Vagina (tissue), 2 donors: ENCODE measurements at regions not wholly inside any gene's neighbourhood (a gene's known extent, or its start where the extent isn't known, plus 50 kb on each side); places are given as distances from the start of the nearest gene placed in this dataset.

ENCODE experiments used
- CTCF ChIP-seq, 3 experiments: fragments of 450-650 bp in 2 of 3; fragments of 200-600 bp in 1 of 3; sonication (generic) in 1 of 3; IDR thresholded peaks; one replicate each; pipeline ENCODE4 v1.5.1; 2017 to 2019; ENCODE audit warnings: antibody characterized with exemption in 3 of 3, mild to moderate bottlenecking in 2 of 3, moderate library complexity in 2 of 3
- POLR2A ChIP-seq, 2 donors: fragments of 450-650 bp; IDR thresholded peaks; one replicate each; pipeline ENCODE4 v1.6.1; 2017; ENCODE audit warnings: antibody characterized with exemption in 2 of 2, mild to moderate bottlenecking in 2 of 2, moderate library complexity in 2 of 2
- POLR2AphosphoS5 ChIP-seq, 2 donors: sonication (generic); formaldehyde crosslinking; IDR thresholded peaks; one replicate each; pipeline ENCODE4 v1.9.0; 2017; ENCODE audit warnings: antibody characterized with exemption in 2 of 2, mild to moderate bottlenecking in 2 of 2, low read depth in 1 of 2; ENCODE audit not compliant: insufficient read depth in 1 of 2

DNA sequence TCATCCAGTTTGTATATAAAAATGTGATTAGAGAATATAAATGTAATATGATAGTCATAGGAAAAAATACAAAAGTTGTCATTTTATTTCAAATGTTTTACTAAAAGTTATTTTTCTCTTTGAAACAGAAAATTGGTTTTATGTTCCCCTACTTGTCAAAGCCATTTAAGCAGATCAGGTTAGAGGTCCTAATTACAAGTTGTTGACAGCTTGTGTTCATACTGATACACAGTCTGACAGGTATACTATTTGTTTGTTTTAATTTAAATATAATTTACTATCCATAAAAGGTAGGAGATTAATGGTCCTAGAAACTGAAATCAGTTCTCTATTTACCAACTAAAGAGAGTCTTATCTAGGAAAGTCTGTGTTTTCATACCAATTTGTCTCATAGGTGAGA is 250.4 kb upstream of the TMEM161B start:
- TF ChIP-seq CTCF (IDR thresholded peaks at IDR 0.05) (no peak), POLR2A (IDR thresholded peaks at IDR 0.05) (no peak), POLR2AphosphoS5 (IDR thresholded peaks at IDR 0.05; ENCODE audit: insufficient read depth in 1 of 2, low read depth in 1 of 2) (no peak)
